ENCODE measurements at regions not wholly inside any gene's neighbourhood (a gene's known extent, or its start where the extent isn't known, plus 50 kb on each side); places are given as distances from the start of the nearest gene placed in this dataset.
A peak's percentile ranks its signal among the peaks of the same experiment; 100 is the strongest.

DNA sequence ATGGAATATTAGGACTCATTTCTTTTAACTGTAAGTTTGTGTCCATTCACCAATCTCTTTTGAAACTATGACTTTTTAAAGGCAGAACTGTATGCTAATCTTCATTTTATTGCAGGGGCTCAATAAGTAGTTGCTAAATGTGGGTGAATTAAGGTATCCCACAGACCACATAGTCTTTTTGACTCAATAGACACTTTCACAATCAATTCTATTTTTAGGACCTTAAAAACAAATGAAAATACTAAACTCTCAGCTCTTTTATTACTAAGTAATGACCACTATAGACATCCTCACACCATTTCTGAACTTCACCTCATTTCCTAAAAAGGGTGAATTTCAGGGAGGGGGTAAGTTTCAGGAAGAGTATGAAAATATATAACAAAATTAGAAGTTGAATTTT, 106.8 kb upstream of the BEND6 start:
- H3K27me3 ChIP-seq (ENCODE audit: insufficient read depth, poor library complexity, severe bottlenecking): no peaks in the 10 kb centered on the region
- no peak overlapping the region for H3K27ac ChIP-seq (ENCODE audit: poor library complexity, severe bottlenecking)
- H3K4me1 ChIP-seq (ENCODE audit: insufficient read depth, poor library complexity, severe bottlenecking): peaks cover 6% of the 10 kb centered on the region
- ATAC-seq (ENCODE audit: low read depth) (no peak), DNase-seq (ENCODE audit: low spot score) (no peak)
- H3K9me3 ChIP-seq (ENCODE audit: severe bottlenecking): no peaks in the 10 kb centered on the region
- no peak for TF ChIP-seq CTCF (IDR thresholded peaks at IDR 0.05; ENCODE audit: poor library complexity, severe bottlenecking)
- no peak overlapping the region for H3K4me3 ChIP-seq (ENCODE audit: severe bottlenecking)
- H3K36me3 ChIP-seq (ENCODE audit: low read depth): no peaks in the 10 kb centered on the region

DNA sequence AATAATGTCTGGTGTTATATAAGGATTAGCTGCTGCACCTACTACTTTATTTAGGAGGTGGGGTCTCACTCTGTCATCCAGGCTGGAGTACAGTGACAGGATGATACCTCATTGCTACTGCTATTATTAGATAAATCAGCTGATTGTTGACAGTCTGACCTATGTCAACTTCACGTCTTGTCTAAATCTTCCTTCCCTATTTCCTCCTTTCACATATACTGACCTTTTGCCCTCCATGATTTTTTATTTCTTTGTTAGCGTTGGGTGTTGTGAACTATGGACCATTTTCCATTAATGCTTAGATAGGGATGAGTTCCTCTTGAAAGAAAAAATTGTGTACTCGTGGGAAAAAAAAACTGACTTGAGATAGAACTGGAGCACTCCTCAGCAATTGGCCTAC, 109.9 kb upstream of the BEND6 start:
- Histone ChIP-seq H3K36me3 (ENCODE audit: low read depth) (no peaks in the 10 kb centered on the region), H3K27me3 (ENCODE audit: insufficient read depth, poor library complexity, severe bottlenecking) (no peaks in the 10 kb centered on the region), H3K27ac (ENCODE audit: poor library complexity, severe bottlenecking) (no peak overlapping the region), H3K4me1 (ENCODE audit: insufficient read depth, poor library complexity, severe bottlenecking) (peaks cover 21% of the 10 kb centered on the region), H3K4me3 (ENCODE audit: severe bottlenecking) (no peak overlapping the region), H3K9me3 (ENCODE audit: severe bottlenecking) (no peaks in the 10 kb centered on the region)
- no peak for ATAC-seq (ENCODE audit: low read depth)
- no peak for DNase-seq (ENCODE audit: low spot score)
- no peak for TF ChIP-seq CTCF (IDR thresholded peaks at IDR 0.05; ENCODE audit: poor library complexity, severe bottlenecking)

DNA sequence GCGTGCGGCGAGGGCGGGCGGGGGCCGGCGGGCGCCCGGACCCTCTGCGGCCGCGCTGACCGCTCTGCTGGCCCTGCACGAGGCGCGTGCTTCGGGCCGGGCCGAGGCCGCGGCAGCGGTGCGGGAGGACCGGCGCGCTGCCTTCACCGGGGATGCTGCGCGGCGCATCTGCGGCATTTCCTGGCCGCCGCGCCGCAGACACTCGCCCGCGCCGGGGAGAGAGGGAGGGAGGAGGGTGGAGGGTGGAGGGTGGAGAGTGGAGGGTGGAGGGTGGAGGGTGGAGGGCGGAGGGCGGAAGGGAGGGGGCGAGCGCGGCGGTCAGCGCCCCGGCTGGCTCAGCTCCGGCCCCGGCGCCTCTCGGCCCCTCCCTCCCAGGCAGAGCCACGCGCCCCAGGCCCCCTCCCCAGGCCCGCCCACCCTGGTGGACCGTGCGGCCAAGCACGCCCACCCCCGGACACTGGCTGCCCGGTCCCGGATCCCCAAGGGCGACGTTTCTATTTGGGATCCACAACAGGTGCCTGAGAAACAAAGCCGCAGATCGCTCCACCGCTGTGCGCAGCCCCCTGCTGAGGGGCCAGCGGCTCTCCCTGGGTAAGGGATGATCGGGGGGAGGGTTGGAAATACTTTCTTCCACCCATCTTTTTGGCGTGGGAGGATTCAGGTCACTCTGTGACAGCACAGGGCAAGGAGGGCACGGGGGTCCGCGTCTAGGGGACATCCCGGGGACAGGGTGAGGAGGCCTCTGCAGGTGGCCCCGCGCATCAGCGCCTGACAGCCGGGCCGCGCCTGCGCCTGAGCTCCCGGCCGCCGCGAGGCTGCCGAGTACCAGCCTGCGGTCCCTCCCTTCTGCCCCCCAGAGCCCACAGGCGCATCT, 111.2 kb upstream of the BEND6 start:
- H3K9me3 ChIP-seq (ENCODE audit: severe bottlenecking): no peaks in the 10 kb centered on the region
- peak overlapping the region; percentile 70 for H3K4me3 ChIP-seq (ENCODE audit: severe bottlenecking)
- peaks cover 32% of the 10 kb centered on the region for H3K4me1 ChIP-seq (ENCODE audit: insufficient read depth, poor library complexity, severe bottlenecking)
- H3K27me3 ChIP-seq (ENCODE audit: insufficient read depth, poor library complexity, severe bottlenecking): no peaks in the 10 kb centered on the region
- DNase-seq (ENCODE audit: low spot score) (peak; percentile 79), ATAC-seq (ENCODE audit: low read depth) (peak; percentile 82)
- TF ChIP-seq CTCF (IDR thresholded peaks at IDR 0.05; ENCODE audit: poor library complexity, severe bottlenecking): peak; percentile 85
- H3K36me3 ChIP-seq (ENCODE audit: low read depth): no peaks in the 10 kb centered on the region
- H3K27ac ChIP-seq (ENCODE audit: poor library complexity, severe bottlenecking): peak overlapping the region; percentile 78

DNA sequence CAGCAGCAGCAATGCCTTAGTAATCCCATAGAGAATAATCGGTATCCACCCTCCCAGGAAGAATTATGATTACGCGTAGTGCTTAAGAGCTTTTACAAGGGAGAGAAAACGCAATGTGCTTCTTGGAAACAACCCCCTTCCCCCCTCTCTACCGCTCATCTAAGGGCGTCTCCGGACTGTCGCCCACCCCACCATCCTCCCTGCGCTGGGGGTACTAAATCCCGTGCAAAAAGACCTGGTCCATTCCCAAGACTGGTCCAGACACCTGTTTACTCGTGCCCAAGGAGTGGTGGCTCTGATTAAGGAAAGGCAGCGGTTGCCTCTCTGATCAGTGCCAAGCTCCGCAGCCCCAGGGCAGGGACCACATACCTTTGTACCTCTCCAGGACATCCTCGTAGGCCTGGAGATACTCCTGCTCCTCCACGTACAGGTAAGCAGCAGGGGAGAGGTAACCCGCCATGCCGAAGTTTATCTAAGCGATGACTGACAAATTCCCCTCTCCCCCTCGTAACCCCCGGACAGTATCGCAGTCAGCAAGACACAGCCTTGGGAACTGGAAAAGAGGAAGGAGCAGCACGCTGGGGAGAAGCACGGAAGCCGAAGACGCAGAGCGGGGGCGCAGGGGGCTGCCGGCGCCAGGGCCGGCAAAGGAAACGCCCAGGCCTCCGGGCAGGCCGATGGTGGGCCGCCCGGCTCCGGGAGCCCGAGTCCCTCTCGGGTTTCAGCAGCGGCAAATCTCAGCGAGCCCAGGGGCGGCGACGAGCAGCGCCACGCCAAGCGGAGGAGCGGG, 112.0 kb upstream of the BEND6 start:
- Histone ChIP-seq H3K36me3 (ENCODE audit: low read depth) (no peaks in the 10 kb centered on the region), H3K4me1 (ENCODE audit: insufficient read depth, poor library complexity, severe bottlenecking) (peaks cover 35% of the 10 kb centered on the region), H3K9me3 (ENCODE audit: severe bottlenecking) (no peaks in the 10 kb centered on the region), H3K27me3 (ENCODE audit: insufficient read depth, poor library complexity, severe bottlenecking) (no peaks in the 10 kb centered on the region), H3K4me3 (ENCODE audit: severe bottlenecking) (peak overlapping the region; percentile 70), H3K27ac (ENCODE audit: poor library complexity, severe bottlenecking) (peak overlapping the region; percentile 78)
- ATAC-seq (ENCODE audit: low read depth) (peak; percentile 39), DNase-seq (ENCODE audit: low spot score) (peak; percentile 55)
- TF ChIP-seq CTCF (IDR thresholded peaks at IDR 0.05; ENCODE audit: poor library complexity, severe bottlenecking): no peak
